ENCODE measurements at regions not wholly inside any gene's neighbourhood (a gene's known extent, or its start where the extent isn't known, plus 50 kb on each side); places are given as distances from the start of the nearest gene placed in this dataset.
"Not testable (repeated sequence)": the region's sequence is repeated elsewhere in the genome, so short reads cannot be mapped to it uniquely, and the experiment has no call there.

- H3K9ac ChIP-seq (ENCODE audit: low read depth, low read length): no peak overlapping the region
- H3K36me3 ChIP-seq (ENCODE audit: insufficient read depth, low read length): no peaks in the 10 kb centered on the region
- H3K9me3 ChIP-seq (ENCODE audit: insufficient read depth, low read length, severe bottlenecking): no peaks in the 10 kb centered on the region
- ATAC-seq (ENCODE audit: insufficient read depth, low read depth) (no peak), DNase-seq (no peak)
- TF ChIP-seq CTCF (IDR thresholded peaks at IDR 0.05; ENCODE audit: borderline replicate concordance, extremely low read depth, low read length, poor library complexity, severe bottlenecking) (no peak), EZH2 (IDR thresholded peaks at IDR 0.05; ENCODE audit: borderline replicate concordance, low read depth, low read length, severe bottlenecking) (no peak)
- H4K20me1 ChIP-seq (ENCODE audit: insufficient read depth, low read length): no peaks in the 10 kb centered on the region
- H3K27ac ChIP-seq (ENCODE audit: low read length): no peak overlapping the region
- H3K4me1 ChIP-seq (ENCODE audit: insufficient read depth, low read length): no peaks in the 10 kb centered on the region
- no peak overlapping the region for H3K4me3 ChIP-seq (ENCODE audit: low read depth in 1 of 2, low read length in 2 of 2)
- no peak overlapping the region for H2AFZ ChIP-seq (ENCODE audit: low read depth, low read length)
- no peak overlapping the region for H3K4me2 ChIP-seq (ENCODE audit: insufficient read depth, low read length)
- peaks cover 4% of the 10 kb centered on the region for H3K27me3 ChIP-seq (ENCODE audit: insufficient read depth, low read length, poor library complexity)
- no peaks in the 10 kb centered on the region for H3K79me2 ChIP-seq (ENCODE audit: insufficient read depth, low read length)
Measured at GRCh38 chr2:107570876-107571275, 255.8 kb upstream of the RGPD4 start.

GRCh38 chr2:107572890-107573289 lies 253.8 kb upstream of the RGPD4 start:
- DNase-seq: peak; percentile 39
- not testable (repeated sequence) for H3K4me3 ChIP-seq (ENCODE audit: low read depth in 1 of 2, low read length in 2 of 2); H3K27ac ChIP-seq (ENCODE audit: low read length); ATAC-seq (ENCODE audit: insufficient read depth, low read depth); H3K9me3 ChIP-seq (ENCODE audit: insufficient read depth, low read length, severe bottlenecking); H3K36me3 ChIP-seq (ENCODE audit: insufficient read depth, low read length); H3K9ac ChIP-seq (ENCODE audit: low read depth, low read length); H4K20me1 ChIP-seq (ENCODE audit: insufficient read depth, low read length); H2AFZ ChIP-seq (ENCODE audit: low read depth, low read length); H3K4me2 ChIP-seq (ENCODE audit: insufficient read depth, low read length); H3K4me1 ChIP-seq (ENCODE audit: insufficient read depth, low read length); H3K79me2 ChIP-seq (ENCODE audit: insufficient read depth, low read length); H3K27me3 ChIP-seq (ENCODE audit: insufficient read depth, low read length, poor library complexity)
- peak; percentile 32 for TF ChIP-seq CTCF (IDR thresholded peaks at IDR 0.05; ENCODE audit: borderline replicate concordance, extremely low read depth, low read length, poor library complexity, severe bottlenecking)

GRCh38 chr2:107576991-107577390 lies 249.7 kb upstream of the RGPD4 start:
- Histone ChIP-seq H3K79me2 (ENCODE audit: insufficient read depth, low read length) (no peaks in the 10 kb centered on the region), H3K4me2 (ENCODE audit: insufficient read depth, low read length) (no peak overlapping the region), H3K27me3 (ENCODE audit: insufficient read depth, low read length, poor library complexity) (peaks cover 2% of the 10 kb centered on the region), H3K9me3 (ENCODE audit: insufficient read depth, low read length, severe bottlenecking) (no peaks in the 10 kb centered on the region), H3K4me3 (ENCODE audit: low read depth in 1 of 2, low read length in 2 of 2) (no peak overlapping the region), H3K9ac (ENCODE audit: low read depth, low read length) (no peak overlapping the region), H4K20me1 (ENCODE audit: insufficient read depth, low read length) (no peaks in the 10 kb centered on the region), H3K27ac (ENCODE audit: low read length) (no peak overlapping the region), H2AFZ (ENCODE audit: low read depth, low read length) (no peak overlapping the region), H3K36me3 (ENCODE audit: insufficient read depth, low read length) (no peaks in the 10 kb centered on the region), H3K4me1 (ENCODE audit: insufficient read depth, low read length) (no peaks in the 10 kb centered on the region)
- DNase-seq (no peak), ATAC-seq (ENCODE audit: insufficient read depth, low read depth) (no peak)
- TF ChIP-seq EZH2 (IDR thresholded peaks at IDR 0.05; ENCODE audit: borderline replicate concordance, low read depth, low read length, severe bottlenecking) (no peak), CTCF (IDR thresholded peaks at IDR 0.05; ENCODE audit: borderline replicate concordance, extremely low read depth, low read length, poor library complexity, severe bottlenecking) (no peak)

DNA sequence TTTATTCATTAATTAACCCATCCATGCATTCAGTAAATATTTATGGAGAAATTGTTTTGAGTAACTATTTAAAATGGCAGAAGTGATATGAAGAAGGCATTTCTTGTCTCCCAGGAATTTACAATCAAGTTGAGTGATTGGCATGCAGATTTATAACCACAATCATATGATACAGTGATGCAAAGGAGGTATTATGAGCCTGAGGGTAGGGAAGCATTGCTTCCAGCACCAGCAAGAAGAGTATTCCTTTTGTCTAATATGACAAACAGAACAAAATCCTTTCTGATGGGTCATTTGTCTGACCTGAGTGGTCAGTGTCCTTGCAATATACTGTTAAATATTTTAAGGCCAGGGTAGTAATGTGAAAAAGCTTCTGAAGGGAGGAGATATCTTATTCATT lies 244.2 kb upstream of the RGPD4 start:
- peaks cover 2% of the 10 kb centered on the region for H3K27me3 ChIP-seq (ENCODE audit: insufficient read depth, low read length, poor library complexity)
- no peak overlapping the region for H3K4me2 ChIP-seq (ENCODE audit: insufficient read depth, low read length)
- ATAC-seq (ENCODE audit: insufficient read depth, low read depth) (no peak), DNase-seq (no peak)
- H3K79me2 ChIP-seq (ENCODE audit: insufficient read depth, low read length): no peaks in the 10 kb centered on the region
- no peaks in the 10 kb centered on the region for H4K20me1 ChIP-seq (ENCODE audit: insufficient read depth, low read length)
- no peaks in the 10 kb centered on the region for H3K36me3 ChIP-seq (ENCODE audit: insufficient read depth, low read length)
- H3K9ac ChIP-seq (ENCODE audit: low read depth, low read length): no peak overlapping the region
- H3K4me1 ChIP-seq (ENCODE audit: insufficient read depth, low read length): no peaks in the 10 kb centered on the region
- H3K4me3 ChIP-seq (ENCODE audit: low read depth in 1 of 2, low read length in 2 of 2): no peak overlapping the region
- H3K9me3 ChIP-seq (ENCODE audit: insufficient read depth, low read length, severe bottlenecking): no peaks in the 10 kb centered on the region
- TF ChIP-seq EZH2 (IDR thresholded peaks at IDR 0.05; ENCODE audit: borderline replicate concordance, low read depth, low read length, severe bottlenecking) (no peak), CTCF (IDR thresholded peaks at IDR 0.05; ENCODE audit: borderline replicate concordance, extremely low read depth, low read length, poor library complexity, severe bottlenecking) (no peak)
- H3K27ac ChIP-seq (ENCODE audit: low read length): no peak overlapping the region
- H2AFZ ChIP-seq (ENCODE audit: low read depth, low read length): no peak overlapping the region
